ENCODE measurements at regions not wholly inside any gene's neighbourhood (a gene's known extent, or its start where the extent isn't known, plus 50 kb on each side); places are given as distances from the start of the nearest gene placed in this dataset.
A peak's percentile ranks its signal among the peaks of the same experiment; 100 is the strongest.

DNA sequence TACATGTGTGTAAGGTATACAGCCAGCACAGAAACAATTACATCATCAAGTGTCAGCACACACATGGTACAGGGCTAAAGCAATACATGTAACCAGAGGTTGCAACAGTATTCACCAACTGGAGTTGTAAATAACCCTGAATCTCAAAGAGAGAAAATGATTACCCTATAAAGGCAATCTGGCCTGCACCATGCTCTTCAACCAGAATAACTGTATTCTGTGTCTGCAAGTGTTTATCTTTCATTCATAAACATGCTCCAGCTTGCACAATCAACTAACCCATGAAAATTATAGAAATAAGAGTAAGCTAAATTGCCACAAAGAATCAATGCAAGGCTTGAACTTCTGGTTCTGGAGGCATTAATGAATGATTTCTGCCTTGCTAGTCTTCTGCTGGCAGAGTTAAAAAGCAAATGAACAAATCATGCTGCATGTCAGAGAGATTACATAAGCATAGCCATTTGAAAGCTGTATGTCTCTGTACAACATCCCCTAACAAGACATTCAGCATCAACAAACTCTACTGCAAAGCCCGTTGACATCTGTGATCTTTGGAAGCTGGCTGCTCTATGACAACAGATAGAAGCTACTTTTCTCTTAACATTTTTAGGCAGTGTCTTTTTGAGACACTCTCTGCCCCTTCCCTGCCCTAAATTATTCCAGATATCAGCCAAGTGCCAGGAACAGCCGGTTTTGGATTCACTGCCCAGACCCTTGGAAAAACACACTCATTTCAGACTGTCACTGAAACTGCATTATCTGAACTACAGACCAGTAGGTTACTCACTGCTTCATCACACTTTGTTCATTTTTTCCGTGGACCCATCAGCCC is 871.0 kb downstream of the OTOL1 start:
- DNase-seq (ENCODE audit: low read depth): no peak
- H3K9me3 ChIP-seq (ENCODE audit: insufficient read depth, low read depth, low read length): no peaks in the 10 kb centered on the region
- no peak overlapping the region for H3K27ac Mint-ChIP-seq (ENCODE audit: unreplicated experiment)
- no peak overlapping the region for H3K4me3 Mint-ChIP-seq (ENCODE audit: unreplicated experiment)
- H3K4me1 ChIP-seq (ENCODE audit: insufficient read depth, low read length): no peaks in the 10 kb centered on the region
- no peak overlapping the region for H3K4me3 ChIP-seq (ENCODE audit: insufficient read depth, low read depth, low read length)
- no peaks in the 10 kb centered on the region for H4K20me1 ChIP-seq (ENCODE audit: insufficient read depth, low read length)
- H3K27ac ChIP-seq (ENCODE audit: low read depth, low read length): no peak overlapping the region
- no peak for FAIRE-seq
- peaks cover 8% of the 10 kb centered on the region for H3K4me1 Mint-ChIP-seq (ENCODE audit: low read depth, unreplicated experiment)
- H2AFZ ChIP-seq (ENCODE audit: low read depth, low read length): no peak overlapping the region
- H3K9me3 Mint-ChIP-seq (ENCODE audit: unreplicated experiment): no peaks in the 10 kb centered on the region
- no peaks in the 10 kb centered on the region for H3K36me3 Mint-ChIP-seq (ENCODE audit: low read depth, unreplicated experiment)
- no peaks in the 10 kb centered on the region for H3K79me2 ChIP-seq (ENCODE audit: insufficient read depth, low read length)
- no peaks in the 10 kb centered on the region for H3K36me3 ChIP-seq (ENCODE audit: insufficient read depth, low read length)
- no peak overlapping the region for H3K4me2 ChIP-seq (ENCODE audit: low read length)
- no peak for TF ChIP-seq EZH2 (IDR thresholded peaks at IDR 0.05; ENCODE audit: insufficient read depth, low read length)
- TF ChIP-seq, protein P1, sequence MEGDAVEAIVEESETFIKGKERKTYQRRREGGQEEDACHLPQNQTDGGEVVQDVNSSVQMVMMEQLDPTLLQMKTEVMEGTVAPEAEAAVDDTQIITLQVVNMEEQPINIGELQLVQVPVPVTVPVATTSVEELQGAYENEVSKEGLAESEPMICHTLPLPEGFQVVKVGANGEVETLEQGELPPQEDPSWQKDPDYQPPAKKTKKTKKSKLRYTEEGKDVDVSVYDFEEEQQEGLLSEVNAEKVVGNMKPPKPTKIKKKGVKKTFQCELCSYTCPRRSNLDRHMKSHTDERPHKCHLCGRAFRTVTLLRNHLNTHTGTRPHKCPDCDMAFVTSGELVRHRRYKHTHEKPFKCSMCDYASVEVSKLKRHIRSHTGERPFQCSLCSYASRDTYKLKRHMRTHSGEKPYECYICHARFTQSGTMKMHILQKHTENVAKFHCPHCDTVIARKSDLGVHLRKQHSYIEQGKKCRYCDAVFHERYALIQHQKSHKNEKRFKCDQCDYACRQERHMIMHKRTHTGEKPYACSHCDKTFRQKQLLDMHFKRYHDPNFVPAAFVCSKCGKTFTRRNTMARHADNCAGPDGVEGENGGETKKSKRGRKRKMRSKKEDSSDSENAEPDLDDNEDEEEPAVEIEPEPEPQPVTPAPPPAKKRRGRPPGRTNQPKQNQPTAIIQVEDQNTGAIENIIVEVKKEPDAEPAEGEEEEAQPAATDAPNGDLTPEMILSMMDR (IDR thresholded peaks at IDR 0.05; ENCODE audit: insufficient read depth, low read depth, low read length): no peak
- no peaks in the 10 kb centered on the region for H3K27me3 Mint-ChIP-seq (ENCODE audit: low read depth, unreplicated experiment)
- H3K27me3 ChIP-seq (ENCODE audit: insufficient read depth, low read length): no peaks in the 10 kb centered on the region
- no peak overlapping the region for H3K9ac ChIP-seq (ENCODE audit: low read length)

DNA sequence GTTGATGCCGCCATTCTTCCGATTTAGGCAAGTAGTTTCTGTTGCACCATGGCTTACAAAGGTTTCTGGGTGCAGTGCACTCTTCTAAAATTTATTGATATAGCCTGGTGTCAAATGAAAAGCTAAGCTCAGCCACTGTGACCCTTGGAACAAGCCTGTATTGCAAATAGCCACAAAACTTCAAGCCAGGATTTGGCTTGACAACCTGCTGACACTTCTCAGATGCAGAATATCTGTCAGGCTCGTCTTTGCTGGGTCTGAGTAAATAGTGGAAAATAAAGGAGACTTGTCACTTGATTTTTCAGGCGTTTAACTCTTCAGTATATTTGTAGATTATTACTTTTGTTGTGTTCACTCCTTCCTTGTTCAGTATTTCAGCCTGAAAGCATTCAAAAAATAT is 871.8 kb downstream of the OTOL1 start:
- FAIRE-seq (peak; percentile 20), DNase-seq (ENCODE audit: low read depth) (no peak)
- Histone ChIP-seq H3K4me1 (ENCODE audit: insufficient read depth, low read length) (no peaks in the 10 kb centered on the region), H4K20me1 (ENCODE audit: insufficient read depth, low read length) (no peaks in the 10 kb centered on the region), H3K79me2 (ENCODE audit: insufficient read depth, low read length) (no peaks in the 10 kb centered on the region), H3K9ac (ENCODE audit: low read length) (no peak overlapping the region), H3K4me3 (ENCODE audit: insufficient read depth, low read depth, low read length) (no peak overlapping the region), H3K27me3 (ENCODE audit: insufficient read depth, low read length) (no peaks in the 10 kb centered on the region), H3K27ac (ENCODE audit: low read depth, low read length) (no peak overlapping the region), H3K4me2 (ENCODE audit: low read length) (no peak overlapping the region), H2AFZ (ENCODE audit: low read depth, low read length) (no peak overlapping the region), H3K9me3 (ENCODE audit: insufficient read depth, low read depth, low read length) (no peaks in the 10 kb centered on the region), H3K36me3 (ENCODE audit: insufficient read depth, low read length) (no peaks in the 10 kb centered on the region)
- H3K27me3 Mint-ChIP-seq (ENCODE audit: low read depth, unreplicated experiment): no peaks in the 10 kb centered on the region
- no peak overlapping the region for H3K4me3 Mint-ChIP-seq (ENCODE audit: unreplicated experiment)
- TF ChIP-seq, protein P1 (IDR thresholded peaks at IDR 0.05; ENCODE audit: insufficient read depth, low read depth, low read length): no peak
- no peak for TF ChIP-seq EZH2 (IDR thresholded peaks at IDR 0.05; ENCODE audit: insufficient read depth, low read length)
- peaks cover 8% of the 10 kb centered on the region for H3K4me1 Mint-ChIP-seq (ENCODE audit: low read depth, unreplicated experiment)
- no peaks in the 10 kb centered on the region for H3K9me3 Mint-ChIP-seq (ENCODE audit: unreplicated experiment)
- no peak overlapping the region for H3K27ac Mint-ChIP-seq (ENCODE audit: unreplicated experiment)
- no peaks in the 10 kb centered on the region for H3K36me3 Mint-ChIP-seq (ENCODE audit: low read depth, unreplicated experiment)

DNA sequence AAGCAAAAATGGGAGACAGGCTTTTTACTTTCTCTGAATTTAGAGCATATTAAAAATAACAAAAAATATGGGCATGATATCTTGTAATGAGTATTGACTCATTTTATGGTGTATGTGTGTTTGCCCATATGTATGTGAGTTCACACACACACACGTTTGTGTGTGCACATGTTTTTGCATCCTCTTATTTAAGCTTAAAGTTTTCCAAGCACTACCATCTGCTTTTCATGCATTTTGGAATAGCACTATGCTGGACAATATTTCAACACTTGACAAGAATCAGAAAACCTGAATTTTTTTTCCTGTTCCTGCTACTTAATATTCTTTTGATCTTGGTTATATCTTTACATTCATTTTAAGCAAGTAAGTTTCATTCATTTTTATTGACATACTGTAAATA is 872.7 kb downstream of the OTOL1 start:
- no peak for TF ChIP-seq EZH2 (IDR thresholded peaks at IDR 0.05; ENCODE audit: insufficient read depth, low read length)
- TF ChIP-seq, protein P1 (IDR thresholded peaks at IDR 0.05; ENCODE audit: insufficient read depth, low read depth, low read length): no peak

More for the DNA sequence above, 872.7 kb downstream of the OTOL1 start:
- Mint-ChIP-seq H3K4me3 (ENCODE audit: unreplicated experiment) (no peak overlapping the region), H3K27ac (ENCODE audit: unreplicated experiment) (no peak overlapping the region), H3K27me3 (ENCODE audit: low read depth, unreplicated experiment) (no peaks in the 10 kb centered on the region), H3K4me1 (ENCODE audit: low read depth, unreplicated experiment) (peaks cover 8% of the 10 kb centered on the region), H3K9me3 (ENCODE audit: unreplicated experiment) (peaks cover 3% of the 10 kb centered on the region), H3K36me3 (ENCODE audit: low read depth, unreplicated experiment) (no peaks in the 10 kb centered on the region)
- Histone ChIP-seq H3K4me1 (ENCODE audit: insufficient read depth, low read length) (no peaks in the 10 kb centered on the region), H2AFZ (ENCODE audit: low read depth, low read length) (no peak overlapping the region), H3K4me3 (ENCODE audit: insufficient read depth, low read depth, low read length) (no peak overlapping the region), H3K9me3 (ENCODE audit: insufficient read depth, low read depth, low read length) (no peaks in the 10 kb centered on the region), H3K4me2 (ENCODE audit: low read length) (no peak overlapping the region), H3K27ac (ENCODE audit: low read depth, low read length) (no peak overlapping the region), H3K79me2 (ENCODE audit: insufficient read depth, low read length) (no peaks in the 10 kb centered on the region), H4K20me1 (ENCODE audit: insufficient read depth, low read length) (no peaks in the 10 kb centered on the region), H3K36me3 (ENCODE audit: insufficient read depth, low read length) (no peaks in the 10 kb centered on the region), H3K9ac (ENCODE audit: low read length) (no peak overlapping the region), H3K27me3 (ENCODE audit: insufficient read depth, low read length) (no peaks in the 10 kb centered on the region)
- DNase-seq (ENCODE audit: low read depth) (no peak), FAIRE-seq (no peak)
